Endothelial cell of umbilical vein (primary cell): ENCODE measurements at regions not wholly inside any gene's neighbourhood (a gene's known extent, or its start where the extent isn't known, plus 50 kb on each side); places are given as distances from the start of the nearest gene placed in this dataset.

Source experiments
- BruUV-seq: library from RNA; stranded (reverse); fragments of 400-500 nt; replicated peaks from 2 replicates; lab custom pipeline; 2021; lab: Mats Ljungman, UMichigan
- CTCF ChIA-PET: fragments of 300-600, 350-600 bp; sonication (Branson Sonifier 250); formaldehyde crosslinking; loops from one replicate; lab custom pipeline; 2021; ENCODE audit warnings: antibody characterized with exemption, inconsistent platforms; lab: Charles Lee
- POLR2A ChIA-PET: fragments of 300-600, 350-600 bp; sonication (Branson Sonifier 250); formaldehyde crosslinking; loops from one replicate; lab custom pipeline; 2021; ENCODE audit warnings: antibody characterized with exemption, inconsistent platforms; lab: Charles Lee
- DNase-seq: peaks from one replicate; pipeline ENCODE4 v3.0.0-alpha.2; 2011; ENCODE audit warnings: low read depth, low spot score
- FAIRE-seq: peaks from 2 replicates; lab custom pipeline; 2011; peaks lifted over from hg19 to GRCh38; lab: Jason Lieb, UNC
- H2AFZ ChIP-seq: 2 replicates; pipeline ENCODE4 v1.6.0; 2012; ENCODE audit warnings: low read depth, low read length, control low read depth, inconsistent platforms
- H3K27ac ChIP-seq: 2 replicates; pipeline ENCODE4 v1.5.1; 2011; ENCODE audit warnings: low read depth, mild to moderate bottlenecking, control low read depth, low read length, moderate library complexity; ENCODE audit not compliant: insufficient read depth
- H3K27me3 ChIP-seq, 2 experiments: 2 replicates each; pipeline versions ENCODE4 v1.6.0 to v1.6.1; 2011; ENCODE audit warnings: low read length in 2 of 2, mixed read lengths in 1 of 2; ENCODE audit not compliant: control insufficient read depth in 2 of 2, insufficient read depth in 2 of 2
- H3K36me3 ChIP-seq, 2 experiments: 2 replicates in 1 of 2; 3 replicates in 1 of 2; pipeline ENCODE4 v1.5.1; 2011; ENCODE audit warnings: low read length in 2 of 2, mild to moderate bottlenecking in 1 of 2, moderate library complexity in 1 of 2; ENCODE audit not compliant: control insufficient read depth in 2 of 2, insufficient read depth in 2 of 2; ENCODE audit errors: extremely low read depth in 1 of 2
- H3K4me1 ChIP-seq: 3 replicates; pipeline ENCODE4 v1.5.1; 2011; ENCODE audit warnings: mild to moderate bottlenecking, low read length; ENCODE audit not compliant: control insufficient read depth, insufficient read depth; ENCODE audit errors: extremely low read depth
- H3K4me2 ChIP-seq: 2 replicates; pipeline ENCODE4 v1.6.1; 2011; ENCODE audit warnings: low read length, control low read depth, mixed read lengths; ENCODE audit not compliant: insufficient read depth
- H3K4me3 ChIP-seq, 3 experiments: fragments of 200-600 bp in 1 of 3; sonication (generic), shearing (Covaris generic) in 1 of 3; replicated peaks in 1 of 3; 2 replicates each; pipeline ENCODE4 v1.5.1; 2011 to 2016; ENCODE audit warnings: control low read depth in 3 of 3, low read length in 3 of 3, mild to moderate bottlenecking in 2 of 3, inconsistent platforms in 1 of 3, low read depth in 1 of 3, moderate library complexity in 1 of 3; ENCODE audit not compliant: insufficient read depth in 1 of 3
- H3K79me2 ChIP-seq: 2 replicates; pipeline ENCODE4 v1.6.0; 2012; ENCODE audit warnings: low read length, inconsistent platforms; ENCODE audit not compliant: control insufficient read depth, insufficient read depth
- H3K9ac ChIP-seq: replicated peaks from 2 replicates; pipeline ENCODE3; 2011; ENCODE audit warnings: low read length, control low read depth; ENCODE audit not compliant: insufficient read depth; ENCODE audit errors: extremely low read depth
- H3K9me1 ChIP-seq: replicated peaks from 3 replicates; pipeline ENCODE4 v1.6.0; 2011; ENCODE audit warnings: mild to moderate bottlenecking, low read length; ENCODE audit not compliant: control insufficient read depth, insufficient read depth; ENCODE audit errors: extremely low read depth
- H3K9me3 ChIP-seq: replicated peaks from 2 replicates; pipeline ENCODE4 v1.5.1; 2012; ENCODE audit warnings: low read length, inconsistent platforms; ENCODE audit not compliant: control insufficient read depth, insufficient read depth
- H4K20me1 ChIP-seq: replicated peaks from 2 replicates; pipeline ENCODE3; 2011; ENCODE audit warnings: mild to moderate bottlenecking, low read length; ENCODE audit not compliant: control insufficient read depth, insufficient read depth; ENCODE audit errors: extremely low read depth
- EZH2 ChIP-seq: IDR thresholded peaks from 2 replicates; pipeline ENCODE4 v1.6.1; 2012; ENCODE audit warnings: borderline replicate concordance, low read depth, mild to moderate bottlenecking, moderate library complexity, low read length, inconsistent platforms; ENCODE audit not compliant: severe bottlenecking
- FOS ChIP-seq: IDR thresholded peaks from 2 replicates; pipeline ENCODE4 v1.6.1; 2011; ENCODE audit warnings: mild to moderate bottlenecking, low read length, moderate library complexity, borderline replicate concordance; ENCODE audit not compliant: insufficient read depth
- GATA2 ChIP-seq: IDR thresholded peaks from 2 replicates; pipeline ENCODE4 v1.7.0; 2011; ENCODE audit warnings: low read depth, mild to moderate bottlenecking, moderate library complexity, mixed read lengths, low read length; ENCODE audit not compliant: insufficient read length, insufficient read depth
- JUN ChIP-seq: IDR thresholded peaks from 2 replicates; pipeline ENCODE4 v1.6.1; 2011; ENCODE audit warnings: borderline replicate concordance, low read depth; ENCODE audit not compliant: insufficient read length, insufficient read depth
- MYC ChIP-seq: IDR thresholded peaks from one replicate; pipeline ENCODE4 v1.6.1; 2011; ENCODE audit warnings: mild to moderate bottlenecking, low read depth, low read length
- POLR2A ChIP-seq: IDR thresholded peaks from 2 replicates; pipeline ENCODE4 v1.6.1; 2012; ENCODE audit warnings: low read depth, mild to moderate bottlenecking, control low read depth, low read length
- POLR2AphosphoS5 ChIP-seq: IDR thresholded peaks from 2 replicates; pipeline ENCODE4 v1.6.1; 2012; ENCODE audit warnings: low read depth, mild to moderate bottlenecking, control low read depth, low read length, moderate library complexity; ENCODE audit not compliant: insufficient read depth
- dilution Hi-C: fragments of 300-500 bp; cut with MboI; formaldehyde crosslinking; loops from one replicate; pipeline ENCODE4 v1.15.0; 2019; ENCODE audit warnings: low sequenced_read_pairs; ENCODE audit not compliant: extremely low pct_ligation_motif_present
- intact Hi-C: fragments of 100-400 bp; cut with micrococcal nuclease; formaldehyde crosslinking; loops from one replicate; pipeline ENCODE4 v1.10.0; 2022
- TF ChIP-seq, protein P1 (sequence below): IDR thresholded peaks from 2 replicates; pipeline ENCODE4 v1.6.1; 2011; ENCODE audit not compliant: insufficient read depth, insufficient read length
- TF ChIP-seq, protein P2 (sequence below), 2 donors: IDR thresholded peaks; 1 replicate in 1 of 2; 2 replicates in 1 of 2; pipeline ENCODE4 v1.5.1; 2011; ENCODE audit warnings: low read length in 2 of 2, mild to moderate bottlenecking in 2 of 2, moderate library complexity in 2 of 2, control low read depth in 1 of 2, inconsistent platforms in 1 of 2, low read depth in 1 of 2; ENCODE audit not compliant: insufficient read depth in 1 of 2; ENCODE audit errors: extremely low read depth in 1 of 2

DNA sequence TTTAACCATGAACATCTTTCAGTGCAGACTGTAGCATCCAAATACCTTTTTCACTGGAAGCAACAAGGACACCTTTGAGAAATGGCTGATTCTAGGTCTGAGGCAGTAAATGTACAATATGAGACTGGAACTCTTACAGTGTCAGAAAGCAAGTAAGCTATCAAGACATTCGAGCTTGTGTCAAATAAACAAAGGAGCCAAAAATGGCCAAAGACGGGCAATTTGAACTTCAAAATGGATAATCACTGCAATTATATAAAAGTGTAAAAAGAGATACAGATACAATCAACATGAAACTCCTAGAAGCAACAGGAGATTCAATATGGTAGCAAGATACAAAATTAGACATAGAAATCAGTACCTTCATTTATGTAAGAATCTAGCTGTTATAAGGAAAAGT lies 138.5 kb upstream of the CCDC54 start:
- CTCF ChIA-PET, result interaction anchor here (1.7 to 7.2 kb wide), 3 partner anchors 183 to 437 kb away, joined by 4 to 82 read pairs (median 20); no protein-coding TSS in a partner anchor
- no peak overlapping the region for H3K27ac ChIP-seq
- intact Hi-C loops (loop anchor here (5.0 to 10.0 kb wide), 3 partner anchors 986 to 1314 kb away; partner anchors contain the start of gene IFT57), dilution Hi-C loops (no loop called here)
- H3K9me3 ChIP-seq, result no peaks in the 10 kb centered on the region
- no peaks in the 10 kb centered on the region for H3K27me3 ChIP-seq
- H2AFZ ChIP-seq, result no peak overlapping the region
- POLR2A ChIA-PET, result no interaction called here
- DNase-seq, result no peak
- BruUV-seq, result no TSS peak
- no peak for FAIRE-seq
- H3K4me3 ChIP-seq, result no peak overlapping the region
- H3K9me1 ChIP-seq, result no peaks in the 10 kb centered on the region
- H3K36me3 ChIP-seq, result no peaks in the 10 kb centered on the region
- H3K4me2 ChIP-seq, result no peak overlapping the region
- peaks cover 3% of the 10 kb centered on the region for H3K4me1 ChIP-seq
- peaks cover 2% of the 10 kb centered on the region for H3K79me2 ChIP-seq
- H3K9ac ChIP-seq, result no peak overlapping the region
- no peaks in the 10 kb centered on the region for H4K20me1 ChIP-seq
- TF ChIP-seq MYC, result no peak
- TF ChIP-seq GATA2, result no peak
- TF ChIP-seq, protein P1, sequence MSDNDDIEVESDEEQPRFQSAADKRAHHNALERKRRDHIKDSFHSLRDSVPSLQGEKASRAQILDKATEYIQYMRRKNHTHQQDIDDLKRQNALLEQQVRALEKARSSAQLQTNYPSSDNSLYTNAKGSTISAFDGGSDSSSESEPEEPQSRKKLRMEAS, result no peak

DNA sequence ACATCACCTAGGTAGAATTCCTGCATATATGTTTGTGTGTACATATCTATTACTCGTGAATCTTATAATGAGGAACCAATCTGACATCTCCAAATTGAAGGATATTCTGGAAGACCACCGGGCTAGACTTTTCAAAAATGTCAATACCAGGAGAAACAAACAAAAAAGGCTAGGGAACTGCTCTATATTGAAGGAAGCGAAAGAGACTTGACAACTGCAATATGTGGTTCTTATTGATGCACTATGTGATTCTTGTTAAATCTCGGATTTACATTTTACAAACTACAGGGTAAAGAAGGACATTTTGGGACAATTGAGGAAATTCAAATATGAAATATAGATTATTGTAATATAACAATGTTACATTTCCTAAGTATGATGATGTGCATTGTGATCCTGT lies 137.5 kb upstream of the CCDC54 start:
- Histone ChIP-seq H3K79me2 (peaks cover 2% of the 10 kb centered on the region), H3K4me3 (no peak overlapping the region), H3K4me1 (peaks cover 3% of the 10 kb centered on the region), H2AFZ (peak overlapping the region; percentile 86), H3K27me3 (no peaks in the 10 kb centered on the region), H4K20me1 (no peaks in the 10 kb centered on the region), H3K4me2 (no peak overlapping the region), H3K9me1 (no peaks in the 10 kb centered on the region), H3K36me3 (no peaks in the 10 kb centered on the region), H3K9ac (no peak overlapping the region), H3K9me3 (no peaks in the 10 kb centered on the region), H3K27ac (no peak overlapping the region)
- BruUV-seq, result no TSS peak
- FAIRE-seq (no peak), DNase-seq (no peak)
- dilution Hi-C loops, result no loop called here
- intact Hi-C loops, result loop anchor here (1.0 to 10.0 kb wide), 5 partner anchors 191 to 1313 kb away; partner anchors contain the start of genes BBX and IFT57
- POLR2A ChIA-PET, result no interaction called here
- CTCF ChIA-PET, result interaction anchor here (7.2 kb wide), 1 partner anchor 182 kb away, joined by 82 read pairs; no protein-coding TSS in a partner anchor
- TF ChIP-seq GATA2, result no peak
- TF ChIP-seq MYC, result no peak
- no peak for TF ChIP-seq EZH2
- no peak for TF ChIP-seq POLR2A
- no peak for TF ChIP-seq JUN
- TF ChIP-seq FOS, result no peak
- TF ChIP-seq, protein P2, sequence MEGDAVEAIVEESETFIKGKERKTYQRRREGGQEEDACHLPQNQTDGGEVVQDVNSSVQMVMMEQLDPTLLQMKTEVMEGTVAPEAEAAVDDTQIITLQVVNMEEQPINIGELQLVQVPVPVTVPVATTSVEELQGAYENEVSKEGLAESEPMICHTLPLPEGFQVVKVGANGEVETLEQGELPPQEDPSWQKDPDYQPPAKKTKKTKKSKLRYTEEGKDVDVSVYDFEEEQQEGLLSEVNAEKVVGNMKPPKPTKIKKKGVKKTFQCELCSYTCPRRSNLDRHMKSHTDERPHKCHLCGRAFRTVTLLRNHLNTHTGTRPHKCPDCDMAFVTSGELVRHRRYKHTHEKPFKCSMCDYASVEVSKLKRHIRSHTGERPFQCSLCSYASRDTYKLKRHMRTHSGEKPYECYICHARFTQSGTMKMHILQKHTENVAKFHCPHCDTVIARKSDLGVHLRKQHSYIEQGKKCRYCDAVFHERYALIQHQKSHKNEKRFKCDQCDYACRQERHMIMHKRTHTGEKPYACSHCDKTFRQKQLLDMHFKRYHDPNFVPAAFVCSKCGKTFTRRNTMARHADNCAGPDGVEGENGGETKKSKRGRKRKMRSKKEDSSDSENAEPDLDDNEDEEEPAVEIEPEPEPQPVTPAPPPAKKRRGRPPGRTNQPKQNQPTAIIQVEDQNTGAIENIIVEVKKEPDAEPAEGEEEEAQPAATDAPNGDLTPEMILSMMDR (IDR thresholded peaks at IDR 0.05; ENCODE audit: extremely low read depth in 1 of 2, insufficient read depth in 1 of 2, low read depth in 1 of 2, low read length in 2 of 2), result no peak
- no peak for TF ChIP-seq POLR2AphosphoS5
- TF ChIP-seq, protein P1, result no peak
